ENCODE measurements at regions not wholly inside any gene's neighbourhood (a gene's known extent, or its start where the extent isn't known, plus 50 kb on each side); places are given as distances from the start of the nearest gene placed in this dataset.

DNA sequence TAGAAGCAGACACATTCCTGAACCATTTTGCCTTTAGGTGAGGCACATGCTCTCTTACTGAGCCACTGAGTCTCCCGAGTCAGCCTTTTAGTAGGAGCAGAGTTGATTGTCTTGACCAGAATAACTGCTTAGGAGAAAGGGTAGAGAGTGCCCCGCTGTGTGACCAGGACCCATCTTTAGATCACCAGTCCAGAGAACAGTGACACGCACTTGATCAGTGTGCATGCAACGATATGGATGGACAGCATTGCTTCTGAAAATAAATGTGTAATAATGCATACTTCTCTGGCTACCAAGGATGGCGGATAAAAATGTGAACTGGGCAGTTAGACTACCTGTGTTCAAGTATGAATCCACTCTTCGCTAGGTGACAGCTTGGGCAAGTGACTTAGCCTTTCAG is 897.7 kb downstream of the TRIML1 start:
- ATAC-seq (replicated peaks in 6 of 8), result no peak
- no peak overlapping the region for H3K4me3 ChIP-seq
- in situ Hi-C loops (cut with MboI; ENCODE audit: low pct_unique_long_range_greater_than_20kb in 2 of 9, low sequenced_read_pairs in 9 of 9, unreplicated experiment in 9 of 9), result no loop called here
- WGBS, 10 experiments, result 16 to 100% (median 77%) methylated on average over 1 to 5 of the region's 6 CpGs; no CpG with 5 or more reads in 1 of the 10 experiments
- no peak overlapping the region for H3K27ac ChIP-seq
- H3K4me1 ChIP-seq (replicated peaks in 1 of 2), result no peaks in the 10 kb centered on the region

DNA sequence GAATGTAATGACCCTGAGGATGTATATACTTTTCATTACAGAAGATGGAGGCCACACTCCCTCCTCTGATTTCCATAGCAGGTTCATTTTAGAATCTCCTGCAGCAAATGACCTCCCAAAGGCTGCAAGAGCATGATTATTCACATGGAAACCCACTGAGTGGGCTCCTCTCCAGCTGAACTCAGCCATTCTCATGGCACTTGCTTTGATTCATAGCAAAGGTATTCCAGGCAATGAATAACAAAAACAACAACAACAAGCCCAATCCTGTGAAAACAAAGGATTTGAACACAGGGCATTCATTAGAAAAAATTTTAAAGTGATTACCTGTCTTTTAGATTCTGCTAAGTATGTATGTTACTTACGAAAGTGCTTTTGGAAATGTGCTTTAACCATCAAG is 894.0 kb upstream of the FRG1 start:
- WGBS, 10 experiments, result 38 to 100% (median 100%) methylated on average over 1 of the region's 1 CpG; no CpG with 5 or more reads in 4 of the 10 experiments
- no peak for ATAC-seq (replicated peaks in 6 of 8)
- in situ Hi-C loops (cut with MboI; ENCODE audit: low pct_unique_long_range_greater_than_20kb in 2 of 9, low sequenced_read_pairs in 9 of 9, unreplicated experiment in 9 of 9), result no loop called here
- Histone ChIP-seq H3K27ac (no peak overlapping the region), H3K4me1 (replicated peaks in 1 of 2) (peaks cover 0 to 8% of the 10 kb centered on the region in 2 donors), H3K4me3 (no peak overlapping the region)

DNA sequence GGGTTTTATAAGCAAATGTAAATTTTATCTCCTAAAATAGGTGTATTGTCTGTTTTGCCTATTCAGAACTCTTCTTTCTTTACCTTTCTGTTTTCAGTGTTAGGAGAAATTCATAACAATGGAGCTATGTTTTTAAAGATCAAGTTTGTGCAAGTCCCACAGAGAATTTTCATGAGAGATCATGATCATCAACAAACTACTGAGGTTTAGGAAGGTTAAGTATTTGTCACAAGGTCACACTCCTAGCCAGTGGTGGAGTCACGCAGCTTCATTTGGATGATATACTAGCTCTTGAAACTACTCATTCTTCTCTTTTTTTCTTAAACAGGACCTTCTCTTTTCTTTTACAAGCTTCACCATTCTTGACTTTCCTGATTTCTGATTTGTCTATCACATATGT is 892.6 kb upstream of the FRG1 start:
- ATAC-seq (replicated peaks in 6 of 8), result no peak
- in situ Hi-C loops (cut with MboI; ENCODE audit: low pct_unique_long_range_greater_than_20kb in 2 of 9, low sequenced_read_pairs in 9 of 9, unreplicated experiment in 9 of 9), result no loop called here
- H3K4me3 ChIP-seq, result no peak overlapping the region

DNA sequence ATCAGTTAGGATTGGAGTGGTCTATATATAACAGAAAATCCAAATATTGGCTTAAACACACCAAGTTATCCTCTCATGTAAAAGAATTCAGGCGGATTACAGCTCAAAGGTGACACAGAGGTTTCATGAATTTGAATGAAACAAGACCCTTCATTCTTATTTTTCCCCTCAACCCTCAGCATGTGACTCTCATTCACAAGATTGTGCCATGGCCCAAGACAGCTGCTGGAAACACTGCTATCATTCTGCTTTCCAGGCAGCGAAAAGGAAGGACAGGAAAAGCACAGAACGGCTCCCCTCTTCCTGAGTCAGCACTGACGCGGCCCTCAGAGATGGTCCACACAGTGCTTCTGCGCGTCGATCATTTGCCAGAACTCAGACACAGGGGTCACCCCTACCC is 891.0 kb upstream of the FRG1 start:
- Histone ChIP-seq H3K27ac (no peak overlapping the region), H3K4me1 (replicated peaks in 1 of 2) (peaks cover 0 to 8% of the 10 kb centered on the region in 2 donors), H3K4me3 (no peak overlapping the region)
- WGBS, 10 experiments, result 20 to 98% (median 70%) methylated on average over 1 to 7 of the region's 8 CpGs; no CpG with 5 or more reads in 1 of the 10 experiments
- in situ Hi-C loops (cut with MboI; ENCODE audit: low pct_unique_long_range_greater_than_20kb in 2 of 9, low sequenced_read_pairs in 9 of 9, unreplicated experiment in 9 of 9), result no loop called here
- ATAC-seq (replicated peaks in 6 of 8), result peak in 1 of 8 experiments; percentile 24

More for the DNA sequence above, 892.6 kb upstream of the FRG1 start:
- Histone ChIP-seq H3K4me1 (replicated peaks in 1 of 2) (peaks cover 0 to 8% of the 10 kb centered on the region in 2 donors), H3K27ac (no peak overlapping the region)
- 33 to 100% (median 80%) methylated on average over 1 of the region's 1 CpG; no CpG with 5 or more reads in 5 of the 10 experiments for WGBS, 10 experiments

DNA sequence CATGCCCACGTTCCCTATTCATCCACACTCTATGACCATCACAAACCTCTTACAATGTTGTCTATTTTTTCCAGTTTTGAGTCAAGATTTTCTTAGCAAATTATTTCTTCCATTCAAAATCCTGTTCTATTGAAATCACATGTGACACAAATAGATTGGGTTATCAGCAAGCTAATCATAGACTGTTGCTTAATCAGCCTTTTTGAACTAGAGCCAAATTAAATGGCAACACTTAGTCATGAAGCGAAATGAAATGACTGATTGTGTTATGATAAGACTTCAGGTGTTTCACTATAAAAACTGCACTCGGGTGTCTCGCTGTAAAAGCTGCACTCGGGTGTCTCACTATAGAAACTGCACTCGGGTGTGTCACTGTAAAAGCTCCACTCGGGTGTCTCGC is 890.0 kb upstream of the FRG1 start:
- no peak overlapping the region for H3K27ac ChIP-seq
- no peak overlapping the region for H3K4me3 ChIP-seq
- 0 to 93% (median 80%) methylated on average over 1 to 8 of the region's 8 CpGs; no CpG with 5 or more reads in 4 of the 10 experiments for WGBS, 10 experiments
- ATAC-seq (replicated peaks in 6 of 8), result no peak
- in situ Hi-C loops (cut with MboI; ENCODE audit: low pct_unique_long_range_greater_than_20kb in 2 of 9, low sequenced_read_pairs in 9 of 9, unreplicated experiment in 9 of 9), result no loop called here
- peaks cover 0 to 8% of the 10 kb centered on the region in 2 donors for H3K4me1 ChIP-seq (replicated peaks in 1 of 2)

DNA sequence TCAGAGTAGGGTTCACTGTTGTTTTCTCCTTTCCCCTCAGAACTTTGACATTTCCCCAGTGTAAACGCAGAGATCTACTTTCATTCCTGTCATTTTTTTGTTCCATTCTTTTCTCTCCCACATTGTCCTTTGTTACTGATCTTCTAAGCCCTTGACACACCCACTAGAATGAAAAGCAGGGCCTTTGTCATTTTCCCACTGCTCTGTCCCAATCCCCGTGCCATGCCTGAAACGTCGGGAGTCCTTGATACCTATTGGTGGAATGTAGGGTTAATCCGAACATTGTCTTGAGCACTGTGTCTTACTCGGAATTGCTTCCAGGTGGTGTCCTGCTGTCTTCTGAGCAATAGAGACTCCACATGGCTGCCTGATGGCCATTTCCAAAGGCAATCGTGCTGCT is 887.1 kb upstream of the FRG1 start:
- 6 to 100% (median 75%) methylated on average over 1 to 7 of the region's 7 CpGs for WGBS, 10 experiments
- H3K4me1 ChIP-seq (replicated peaks in 1 of 2), result peaks cover 0 to 6% of the 10 kb centered on the region in 2 donors
- ATAC-seq (replicated peaks in 6 of 8), result no peak
- in situ Hi-C loops (cut with MboI; ENCODE audit: low pct_unique_long_range_greater_than_20kb in 2 of 9, low sequenced_read_pairs in 9 of 9, unreplicated experiment in 9 of 9), result no loop called here
- H3K27ac ChIP-seq, result no peak overlapping the region
- no peak overlapping the region for H3K4me3 ChIP-seq

DNA sequence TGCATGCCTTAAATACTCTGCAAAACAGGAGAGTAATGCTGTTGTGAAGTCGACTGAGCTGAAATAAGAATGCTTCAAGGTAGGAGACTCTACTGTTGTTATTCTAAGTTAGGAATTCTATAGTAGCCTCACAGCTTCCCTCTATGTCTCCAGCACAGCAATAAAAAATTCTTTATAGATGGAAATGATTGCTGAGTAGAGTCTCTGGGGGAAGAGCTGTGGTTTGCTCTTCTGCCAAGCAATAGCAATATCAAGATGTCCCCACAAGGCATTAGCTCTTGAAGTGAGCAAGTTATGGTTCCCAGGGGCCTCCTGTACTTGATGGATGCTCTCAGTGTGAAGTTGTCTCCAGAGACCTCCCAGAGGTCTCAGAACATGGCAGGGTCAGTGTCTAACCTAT is 880.6 kb upstream of the FRG1 start:
- Histone ChIP-seq H3K4me3 (no peak overlapping the region), H3K4me1 (replicated peaks in 1 of 2) (peaks cover 2 to 16% of the 10 kb centered on the region in 2 donors), H3K27ac (peak overlapping the region in 1 of 2 donors; percentile 12)
- in situ Hi-C loops (cut with MboI; ENCODE audit: low pct_unique_long_range_greater_than_20kb in 2 of 9, low sequenced_read_pairs in 9 of 9, unreplicated experiment in 9 of 9), result no loop called here
- WGBS, 10 experiments, result 0 to 40% (median 13%) methylated on average over 1 of the region's 1 CpG; no CpG with 5 or more reads in 6 of the 10 experiments
- peak in 4 of 8 experiments; percentile 57 to 98 (median 98) for ATAC-seq (replicated peaks in 6 of 8)

DNA sequence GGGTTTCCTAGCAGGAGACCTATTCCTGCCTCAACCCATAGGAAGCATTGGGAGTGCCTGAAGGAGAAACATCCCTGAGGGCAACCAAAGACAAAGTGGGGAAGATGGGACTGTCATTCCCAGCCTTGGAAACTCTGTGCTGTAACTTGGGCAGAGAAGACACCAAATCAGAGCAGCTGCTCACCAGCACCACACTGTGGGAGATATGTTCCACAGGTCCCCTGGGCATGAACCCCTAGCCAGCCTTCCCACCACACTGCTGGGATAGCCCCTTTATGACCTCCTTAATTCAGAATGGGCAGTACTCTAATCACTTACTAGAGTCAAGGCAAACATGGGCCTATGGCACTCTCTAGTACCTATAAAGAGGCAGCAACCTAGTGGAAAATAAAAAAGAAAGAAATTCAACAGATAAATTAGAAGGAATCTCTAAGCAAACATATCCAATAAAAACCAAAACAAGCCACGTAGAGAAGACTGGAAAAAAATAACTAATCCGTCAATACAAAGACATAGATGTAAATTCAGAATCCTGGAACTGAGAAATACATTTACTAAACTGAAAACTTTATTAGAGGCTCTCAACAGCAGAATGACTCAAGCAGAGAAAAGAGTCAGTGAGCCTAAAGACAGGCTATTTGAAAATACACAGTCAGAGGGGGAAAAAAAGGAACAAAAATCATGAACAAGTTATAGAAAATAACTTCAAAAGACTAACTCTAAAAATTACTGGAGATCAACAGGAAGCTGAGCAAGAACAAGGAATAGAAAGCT is 878.4 kb upstream of the FRG1 start:
- 0 to 100% (median 74%) methylated on average over 1 to 2 of the region's 2 CpGs for WGBS, 10 experiments
- peaks cover 2 to 16% of the 10 kb centered on the region in 2 donors for H3K4me1 ChIP-seq (replicated peaks in 1 of 2)
- H3K27ac ChIP-seq, result no peak overlapping the region
- ATAC-seq (replicated peaks in 6 of 8), result no peak
- in situ Hi-C loops (cut with MboI; ENCODE audit: low pct_unique_long_range_greater_than_20kb in 2 of 9, low sequenced_read_pairs in 9 of 9, unreplicated experiment in 9 of 9), result no loop called here
- H3K4me3 ChIP-seq, result no peak overlapping the region

DNA sequence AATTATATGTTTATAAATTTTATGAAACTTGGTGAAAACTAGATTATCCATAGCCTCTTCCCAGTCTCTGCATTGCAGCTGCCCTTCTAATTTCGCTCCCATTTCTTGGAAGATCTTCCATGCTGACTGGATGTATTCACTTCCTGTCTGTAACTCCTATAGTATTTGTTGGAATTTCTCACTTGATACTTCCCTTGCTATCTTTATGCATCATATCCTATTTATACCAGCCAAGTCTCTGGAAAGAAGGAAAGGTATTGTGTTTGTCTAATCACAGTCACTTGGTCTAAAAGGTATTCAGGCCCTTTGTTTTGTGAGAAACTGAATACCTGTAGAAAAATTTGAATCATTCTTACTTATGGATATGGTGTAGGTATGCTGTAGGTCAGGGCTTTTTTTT is 870.9 kb upstream of the FRG1 start:
- no peak for ATAC-seq (replicated peaks in 6 of 8)
- no peak overlapping the region for H3K4me3 ChIP-seq
- in situ Hi-C loops (cut with MboI; ENCODE audit: low pct_unique_long_range_greater_than_20kb in 2 of 9, low sequenced_read_pairs in 9 of 9, unreplicated experiment in 9 of 9), result no loop called here
- no peak overlapping the region for H3K27ac ChIP-seq
- H3K4me1 ChIP-seq (replicated peaks in 1 of 2), result no peaks in the 10 kb centered on the region
- WGBS, 10 experiments, result 0 to 100% (median 82%) methylated on average over 1 of the region's 1 CpG; no CpG with 5 or more reads in 4 of the 10 experiments

DNA sequence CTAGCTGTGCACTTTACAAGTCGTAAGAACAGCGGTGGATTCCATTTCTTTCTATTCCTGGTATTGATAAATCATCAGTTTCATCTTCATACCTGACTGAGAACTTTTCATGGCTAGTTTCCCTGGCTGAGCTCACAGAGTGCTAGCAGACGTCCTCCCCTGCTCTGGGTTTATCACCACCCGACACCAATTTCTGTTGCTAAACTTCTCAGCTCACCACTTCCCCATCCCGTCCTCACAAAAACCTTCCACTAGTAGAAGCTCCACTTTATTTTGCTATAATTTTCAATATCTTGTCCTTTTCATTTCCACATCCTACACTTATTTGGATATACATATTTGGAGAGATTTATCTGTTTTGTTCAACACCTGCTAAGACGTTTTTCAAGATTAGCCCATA is 869.4 kb upstream of the FRG1 start:
- Histone ChIP-seq H3K4me1 (replicated peaks in 1 of 2) (no peaks in the 10 kb centered on the region), H3K4me3 (no peak overlapping the region), H3K27ac (no peak overlapping the region)
- 0 to 90% (median 80%) methylated on average over 1 to 6 of the region's 6 CpGs for whole genome bisulfite sequencing, 10 experiments
- ATAC-seq (replicated peaks in 6 of 8), result no peak
- in situ Hi-C loops (cut with MboI; ENCODE audit: low pct_unique_long_range_greater_than_20kb in 2 of 9, low sequenced_read_pairs in 9 of 9, unreplicated experiment in 9 of 9), result no loop called here

DNA sequence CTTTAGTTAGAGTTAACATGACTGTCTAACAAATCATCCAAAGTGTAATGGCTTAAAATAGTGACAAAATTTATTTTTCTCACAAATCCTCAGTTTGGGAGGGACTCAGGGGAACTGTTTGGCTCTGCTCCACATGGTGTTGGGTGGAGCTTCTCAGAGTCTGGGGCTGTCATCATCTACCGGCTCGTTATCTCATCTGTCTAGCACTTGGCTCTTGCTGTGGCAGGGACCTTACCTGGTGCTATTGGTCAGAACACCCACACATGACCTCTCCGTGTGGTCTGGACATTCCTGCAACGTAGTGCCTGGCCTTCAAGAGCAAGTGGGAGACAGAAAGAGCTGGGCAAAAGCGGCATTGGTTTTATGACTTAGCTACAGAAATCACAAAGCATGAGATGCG is 866.9 kb upstream of the FRG1 start:
- peak in 1 of 8 experiments; percentile 68 for ATAC-seq (replicated peaks in 6 of 8)
- H3K4me1 ChIP-seq (replicated peaks in 1 of 2), result no peaks in the 10 kb centered on the region
- 6 to 100% (median 80%) methylated on average over 2 to 5 of the region's 6 CpGs; no CpG with 5 or more reads in 1 of the 10 experiments for WGBS, 10 experiments
- H3K27ac ChIP-seq, result no peak overlapping the region
- no peak overlapping the region for H3K4me3 ChIP-seq
- in situ Hi-C loops (cut with MboI; ENCODE audit: low pct_unique_long_range_greater_than_20kb in 2 of 9, low sequenced_read_pairs in 9 of 9, unreplicated experiment in 9 of 9), result no loop called here

DNA sequence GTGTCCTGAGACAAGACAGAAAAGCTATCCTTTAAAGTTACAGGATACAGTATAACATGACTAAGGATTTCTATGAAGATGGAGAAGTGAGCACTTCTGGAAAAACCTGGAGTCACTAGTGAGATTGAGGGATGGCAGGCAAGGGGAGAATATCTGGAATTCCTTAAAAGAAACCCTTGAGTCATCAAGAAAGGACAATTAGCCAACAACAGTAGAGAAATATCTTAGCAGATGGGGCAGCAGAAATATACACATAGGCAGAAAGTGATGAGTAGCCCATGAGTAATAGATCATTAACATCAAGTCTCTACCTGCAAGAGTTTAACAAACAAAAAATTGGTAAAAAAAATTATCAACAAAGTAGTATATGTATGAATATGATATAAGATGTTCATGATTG is 858.8 kb upstream of the FRG1 start:
- no peak overlapping the region for H3K27ac ChIP-seq
- H3K4me1 ChIP-seq (replicated peaks in 1 of 2), result no peaks in the 10 kb centered on the region
- no peak for ATAC-seq (replicated peaks in 6 of 8)
- in situ Hi-C loops (cut with MboI; ENCODE audit: low pct_unique_long_range_greater_than_20kb in 2 of 9, low sequenced_read_pairs in 9 of 9, unreplicated experiment in 9 of 9), result no loop called here
- no peak overlapping the region for H3K4me3 ChIP-seq

DNA sequence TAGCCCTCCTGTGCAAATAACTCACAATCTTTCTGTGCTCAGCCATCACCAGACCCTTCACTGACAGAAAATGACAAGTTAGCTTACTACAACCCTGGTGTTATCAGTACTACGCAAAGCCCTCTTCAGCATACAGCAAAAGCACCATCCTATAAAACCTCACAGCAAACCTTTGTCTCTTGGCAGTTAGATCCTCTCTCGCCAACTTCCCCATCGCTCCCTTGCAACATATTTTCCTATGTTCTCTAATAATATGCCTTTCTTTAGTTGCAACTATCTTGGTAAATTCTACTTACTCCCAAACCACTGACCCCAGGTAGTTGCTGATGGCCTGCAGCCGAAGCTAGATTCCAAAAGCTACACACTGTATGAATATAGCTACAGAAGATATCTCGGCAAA is 856.9 kb upstream of the FRG1 start:
- in situ Hi-C loops (cut with MboI; ENCODE audit: low pct_unique_long_range_greater_than_20kb in 2 of 9, low sequenced_read_pairs in 9 of 9, unreplicated experiment in 9 of 9), result no loop called here
- no peaks in the 10 kb centered on the region for H3K4me1 ChIP-seq (replicated peaks in 1 of 2)
- no peak overlapping the region for H3K4me3 ChIP-seq
- no peak overlapping the region for H3K27ac ChIP-seq
- ATAC-seq (replicated peaks in 6 of 8), result no peak
- 4 to 95% (median 85%) methylated on average over 1 to 5 of the region's 5 CpGs; no CpG with 5 or more reads in 1 of the 10 experiments for WGBS, 10 experiments

DNA sequence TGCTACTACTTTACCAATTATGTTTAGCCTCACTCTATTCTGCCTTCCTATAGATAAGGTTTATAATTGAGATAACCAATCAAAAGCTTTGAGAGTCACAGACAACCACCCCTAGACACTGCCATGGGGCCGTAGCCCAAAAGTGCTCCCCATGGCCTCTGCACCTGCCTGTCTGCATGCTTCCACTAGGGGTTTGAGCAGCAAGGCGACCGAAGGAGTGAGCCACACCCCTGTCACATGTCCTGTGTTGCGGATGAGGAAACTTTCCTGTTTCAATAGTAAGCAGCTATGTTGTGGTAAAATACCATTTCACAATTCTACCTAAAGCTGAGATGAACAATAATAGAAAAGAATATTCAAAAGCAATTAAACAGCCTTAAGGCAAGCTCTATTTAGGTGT is 856.0 kb upstream of the FRG1 start:
- in situ Hi-C loops (cut with MboI; ENCODE audit: low pct_unique_long_range_greater_than_20kb in 2 of 9, low sequenced_read_pairs in 9 of 9, unreplicated experiment in 9 of 9), result no loop called here

More for the DNA sequence above, 856.0 kb upstream of the FRG1 start:
- Histone ChIP-seq H3K27ac (no peak overlapping the region), H3K4me3 (no peak overlapping the region), H3K4me1 (replicated peaks in 1 of 2) (no peaks in the 10 kb centered on the region)
- peak in 1 of 8 experiments; percentile 67 for ATAC-seq (replicated peaks in 6 of 8)
- WGBS, 10 experiments, result 17 to 88% (median 79%) methylated on average over 1 to 4 of the region's 4 CpGs; no CpG with 5 or more reads in 2 of the 10 experiments

All from motor neuron (in vitro differentiated cells).